LNCaP clone FGC (cell line): ENCODE measurements at regions not wholly inside any gene's neighbourhood (a gene's known extent, or its start where the extent isn't known, plus 50 kb on each side); places are given as distances from the start of the nearest gene placed in this dataset.

Experiments used
- DNase-seq: peaks from one replicate; pipeline ENCODE4 v3.0.0-alpha.2; 2011; ENCODE audit warnings: low read depth
- H3K4me3 ChIP-seq: 2 replicates; pipeline ENCODE4 v1.5.1; 2011; ENCODE audit warnings: mild to moderate bottlenecking, low read depth, low read length, control low read depth
- CTCF ChIP-seq: IDR thresholded peaks from 2 replicates; pipeline ENCODE4 v1.5.1; 2012; ENCODE audit warnings: mild to moderate bottlenecking; ENCODE audit not compliant: control insufficient read depth, insufficient read depth; ENCODE audit errors: extremely low read depth

DNA sequence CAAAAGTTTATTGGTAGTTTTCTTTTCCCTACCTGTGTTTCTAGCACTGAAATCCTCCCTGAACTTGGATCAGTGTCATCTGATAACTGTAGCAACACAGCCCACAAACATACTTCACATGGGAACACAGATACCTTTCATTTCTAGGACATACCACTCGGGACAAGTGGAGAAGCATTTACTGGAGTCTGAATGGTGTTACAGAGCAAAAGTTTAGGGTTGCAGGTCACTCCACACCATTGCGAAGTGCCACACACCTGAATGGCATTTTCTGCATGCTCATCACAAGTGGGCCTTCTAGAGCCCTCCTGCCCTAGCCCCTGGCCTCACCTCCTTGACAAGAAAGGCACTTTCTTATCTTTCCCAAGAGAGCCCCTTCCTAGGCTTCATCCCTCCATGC lies 184.8 kb upstream of the PKDCC start:
- no peak for TF ChIP-seq CTCF
- DNase-seq, result no peak
- H3K4me3 ChIP-seq, result no peak overlapping the region

DNA sequence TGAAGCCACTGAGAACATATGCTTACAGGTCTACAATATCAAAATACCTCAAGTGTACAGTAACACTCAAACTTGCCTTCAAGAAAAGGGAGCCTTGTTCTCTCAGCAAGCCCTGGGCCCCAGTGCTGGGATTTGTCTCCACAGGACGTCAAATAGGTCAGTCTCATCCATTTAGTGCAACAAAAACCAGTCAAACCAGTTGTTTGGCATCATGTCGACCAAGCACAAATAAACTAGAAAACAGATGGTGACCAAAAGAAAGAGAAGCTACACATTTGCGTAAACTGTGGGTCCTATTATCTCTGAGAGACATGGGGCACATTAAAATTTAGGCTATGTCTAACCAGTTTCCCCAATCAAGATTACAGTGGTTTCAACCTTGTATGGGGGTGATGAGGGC lies 182.6 kb upstream of the PKDCC start:
- no peak for DNase-seq
- H3K4me3 ChIP-seq, result no peak overlapping the region
- no peak for TF ChIP-seq CTCF

DNA sequence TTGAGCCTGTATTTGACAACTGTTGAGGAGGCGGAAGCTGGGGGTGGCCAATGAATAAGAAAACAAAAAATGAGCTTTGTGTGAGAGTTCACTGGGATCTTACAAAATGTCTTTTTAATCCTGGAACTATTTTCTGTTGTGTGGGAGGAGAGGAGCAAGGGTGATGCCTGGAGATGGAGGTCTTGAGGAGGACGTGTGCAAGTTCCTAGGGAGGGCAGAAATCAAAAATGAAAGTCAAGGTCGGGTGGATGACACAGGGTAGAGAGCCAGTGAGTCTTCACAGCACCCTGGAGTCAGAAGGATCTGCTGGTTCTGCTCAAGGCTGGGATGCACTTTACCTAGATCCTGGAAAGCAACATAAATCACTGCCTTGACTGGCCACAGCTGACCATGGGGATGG lies 180.3 kb upstream of the PKDCC start:
- H3K4me3 ChIP-seq, result no peak overlapping the region
- DNase-seq, result no peak
- TF ChIP-seq CTCF, result no peak

GRCh38 chr2:41869542-41870264 lies 178.1 kb upstream of the PKDCC start:
- TF ChIP-seq CTCF, result peak; percentile 63
- DNase-seq, result no peak
- H3K4me3 ChIP-seq, result no peak overlapping the region

DNA sequence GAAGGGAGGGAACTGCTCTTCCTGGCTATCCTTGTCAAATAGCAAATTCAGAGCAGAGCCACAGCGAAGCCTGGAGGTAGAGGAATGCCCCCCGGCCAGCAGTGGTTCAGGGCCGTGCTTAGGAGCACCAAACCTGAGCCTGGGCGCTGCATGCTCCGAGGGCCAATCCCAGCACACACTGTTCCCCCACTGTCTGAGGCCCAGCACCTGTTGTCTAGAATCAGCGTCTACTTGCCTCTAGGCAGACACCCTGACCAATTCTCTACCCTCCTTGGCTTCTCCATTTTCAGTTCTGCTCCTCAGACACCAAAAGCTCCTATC lies 177.6 kb upstream of the PKDCC start:
- no peak for TF ChIP-seq CTCF
- no peak overlapping the region for H3K4me3 ChIP-seq
- DNase-seq, result no peak

DNA sequence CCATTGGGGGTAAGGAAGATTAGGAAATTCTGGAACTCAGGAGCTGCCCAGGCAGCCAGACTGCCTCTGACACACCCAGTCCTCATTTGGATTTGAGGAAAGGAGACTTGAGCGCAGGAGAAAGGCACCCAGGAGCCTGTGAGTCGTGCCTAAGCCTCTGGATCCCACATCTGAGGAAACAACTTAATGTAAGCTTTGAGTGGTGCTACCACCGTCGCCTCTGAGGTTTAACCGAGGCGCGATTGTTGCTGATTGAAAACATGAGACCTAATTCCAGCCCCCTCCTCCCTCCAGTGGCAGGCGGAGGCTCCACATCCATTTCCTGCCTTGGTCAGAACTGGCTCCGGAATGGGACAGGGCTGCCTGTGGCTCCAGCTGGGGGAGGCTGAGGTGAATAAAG lies 176.7 kb upstream of the PKDCC start:
- no peak for DNase-seq
- H3K4me3 ChIP-seq, result no peak overlapping the region
- no peak for TF ChIP-seq CTCF

- no peak for TF ChIP-seq CTCF
- no peak for DNase-seq
Measured at GRCh38 chr2:41872646-41873045, 175.2 kb upstream of the PKDCC start.

More at GRCh38 chr2:41872646-41873045, 175.2 kb upstream of the PKDCC start:
- H3K4me3 ChIP-seq, result no peak overlapping the region
